ENCODE measurements at regions not wholly inside any gene's neighbourhood (a gene's known extent, or its start where the extent isn't known, plus 50 kb on each side); places are given as distances from the start of the nearest gene placed in this dataset.

DNA sequence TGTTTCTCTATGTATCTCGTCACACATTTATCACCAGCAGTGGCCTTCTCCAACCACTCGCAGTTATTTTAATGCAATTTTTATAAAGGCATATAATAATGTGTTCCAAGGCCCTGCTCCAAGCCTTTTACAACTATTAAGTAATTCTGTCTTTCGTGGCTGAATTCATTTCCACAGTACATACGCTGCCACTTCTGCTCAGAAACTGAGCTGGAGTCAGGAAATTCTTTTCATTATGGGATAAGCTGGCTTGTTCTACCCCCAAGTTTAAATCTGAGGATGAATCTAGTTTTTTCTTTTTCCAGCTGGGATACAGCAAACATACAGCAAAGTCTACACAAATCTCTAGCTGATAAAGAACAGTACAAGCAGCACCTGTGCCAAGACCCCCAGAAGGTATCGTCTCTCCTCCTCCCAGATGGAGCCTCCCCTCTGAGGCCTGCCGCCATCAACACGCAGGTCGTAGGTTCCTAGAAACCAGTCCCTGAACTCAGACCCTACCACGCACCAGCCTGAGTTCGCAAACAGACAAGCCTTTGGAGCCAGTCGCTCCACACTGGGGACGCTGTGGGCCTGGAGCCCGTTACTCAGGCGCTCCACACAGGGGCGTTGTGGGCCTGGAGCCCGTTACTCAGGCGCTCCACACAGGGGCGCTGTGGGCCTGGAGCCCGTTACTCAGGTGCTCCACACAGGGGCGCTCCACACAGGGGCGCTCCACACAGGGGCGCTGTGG lies 263.5 kb downstream of the THBS2 start:
- no peak for ATAC-seq (replicated peaks)
- H3K27me3 Mint-ChIP-seq = no peaks in the 10 kb centered on the region
- H3K27ac Mint-ChIP-seq = no peak overlapping the region
- no peaks in the 10 kb centered on the region for H3K9me3 Mint-ChIP-seq
- no peaks in the 10 kb centered on the region for H3K36me3 Mint-ChIP-seq (ENCODE audit: low read depth)
- H3K4me1 Mint-ChIP-seq = no peaks in the 10 kb centered on the region
- no peak overlapping the region for H3K4me3 Mint-ChIP-seq

DNA sequence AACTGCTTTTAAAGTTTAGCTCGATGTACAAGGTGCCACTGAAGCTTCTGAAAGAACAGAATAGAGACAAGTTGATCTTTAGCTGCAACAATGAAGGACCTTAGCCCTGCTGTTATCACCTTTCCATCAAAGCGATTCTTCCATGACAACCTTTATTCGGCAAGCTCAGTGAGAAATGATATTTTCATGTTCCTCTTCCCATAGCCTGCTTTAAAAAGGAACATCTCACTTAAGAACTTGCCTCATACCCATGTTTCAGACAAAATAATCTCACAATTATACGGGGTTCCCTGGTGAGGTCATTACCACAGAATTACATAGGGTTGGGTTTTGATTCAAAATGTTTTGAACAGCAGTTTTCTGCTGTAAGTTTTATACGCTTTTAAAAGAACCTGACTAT lies 264.2 kb downstream of the THBS2 start:
- ATAC-seq (replicated peaks) = no peak
- H3K9me3 Mint-ChIP-seq = no peaks in the 10 kb centered on the region
- H3K4me1 Mint-ChIP-seq = no peaks in the 10 kb centered on the region
- no peak overlapping the region for H3K27ac Mint-ChIP-seq
- no peaks in the 10 kb centered on the region for H3K36me3 Mint-ChIP-seq (ENCODE audit: low read depth)
- no peaks in the 10 kb centered on the region for H3K27me3 Mint-ChIP-seq
- H3K4me3 Mint-ChIP-seq = no peak overlapping the region

DNA sequence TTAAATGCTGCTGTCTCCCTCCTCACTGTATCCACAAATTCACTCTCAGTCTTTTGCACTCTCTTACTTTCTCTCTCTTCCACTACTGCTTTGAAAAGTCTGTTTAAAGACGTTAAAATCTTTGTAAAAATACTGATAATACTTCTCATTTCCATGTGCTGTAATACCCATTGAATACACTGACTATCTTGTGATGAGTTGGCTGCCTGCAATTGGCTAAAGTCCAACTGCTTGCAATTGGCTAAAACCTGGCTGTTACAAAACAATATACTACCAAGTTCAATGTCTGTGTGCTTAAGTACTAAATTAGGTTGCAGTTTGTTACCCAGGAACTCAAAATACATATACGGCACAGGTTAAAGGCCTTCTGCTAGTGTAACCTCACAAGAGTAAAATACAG lies 264.8 kb downstream of the THBS2 start:
- H3K4me1 Mint-ChIP-seq = no peaks in the 10 kb centered on the region
- no peaks in the 10 kb centered on the region for H3K9me3 Mint-ChIP-seq
- no peak overlapping the region for H3K27ac Mint-ChIP-seq
- H3K4me3 Mint-ChIP-seq = no peak overlapping the region
- H3K27me3 Mint-ChIP-seq = no peaks in the 10 kb centered on the region
- ATAC-seq (replicated peaks) = no peak
- H3K36me3 Mint-ChIP-seq (ENCODE audit: low read depth) = no peaks in the 10 kb centered on the region

DNA sequence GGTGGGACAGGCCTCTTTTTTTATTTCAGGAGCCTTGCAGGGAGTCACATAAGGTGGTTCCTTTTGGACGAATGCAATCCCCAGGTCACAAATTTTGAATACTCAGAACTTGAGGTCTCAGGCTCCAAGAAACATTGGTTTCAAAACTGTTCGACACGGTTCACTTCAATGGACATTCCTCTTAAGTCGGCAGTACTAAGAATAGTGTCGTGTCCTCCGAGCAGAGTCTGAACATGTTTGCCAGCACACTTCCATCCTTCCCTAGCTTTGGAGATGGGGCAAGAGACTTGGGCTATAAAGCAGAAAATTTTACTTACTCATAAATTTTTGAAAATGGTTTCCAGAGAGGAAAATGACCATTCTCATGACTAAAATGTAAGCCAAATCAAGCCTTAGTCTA lies 265.4 kb downstream of the THBS2 start:
- Mint-ChIP-seq H3K4me3 (no peak overlapping the region), H3K4me1 (no peaks in the 10 kb centered on the region), H3K36me3 (ENCODE audit: low read depth) (no peaks in the 10 kb centered on the region), H3K27me3 (peaks cover 4% of the 10 kb centered on the region), H3K27ac (no peak overlapping the region), H3K9me3 (no peaks in the 10 kb centered on the region)
- no peak for ATAC-seq (replicated peaks)

DNA sequence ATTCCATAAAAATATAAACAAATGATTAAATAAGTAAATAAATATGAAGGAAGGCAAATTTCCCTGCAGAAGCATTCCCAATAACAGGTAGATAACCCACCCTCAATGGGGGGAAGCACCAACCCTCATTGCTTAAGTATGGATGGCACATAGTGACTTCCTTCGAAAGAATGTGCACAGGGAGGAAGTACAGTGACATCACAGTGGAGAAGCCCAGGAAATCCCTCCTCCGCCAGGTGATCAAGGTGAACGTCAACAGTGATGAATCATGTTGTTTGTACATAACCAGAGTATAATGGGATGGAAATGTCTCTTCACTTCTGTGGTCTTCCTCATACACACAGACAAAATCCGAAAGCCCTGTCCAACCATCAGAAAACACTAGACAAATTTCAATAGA lies 267.9 kb downstream of the THBS2 start:
- ATAC-seq (replicated peaks) = no peak
- no peak overlapping the region for H3K4me3 Mint-ChIP-seq
- no peaks in the 10 kb centered on the region for H3K4me1 Mint-ChIP-seq
- H3K27me3 Mint-ChIP-seq = peaks cover 17% of the 10 kb centered on the region
- H3K27ac Mint-ChIP-seq = no peak overlapping the region
- no peaks in the 10 kb centered on the region for H3K36me3 Mint-ChIP-seq (ENCODE audit: low read depth)
- H3K9me3 Mint-ChIP-seq = no peaks in the 10 kb centered on the region

DNA sequence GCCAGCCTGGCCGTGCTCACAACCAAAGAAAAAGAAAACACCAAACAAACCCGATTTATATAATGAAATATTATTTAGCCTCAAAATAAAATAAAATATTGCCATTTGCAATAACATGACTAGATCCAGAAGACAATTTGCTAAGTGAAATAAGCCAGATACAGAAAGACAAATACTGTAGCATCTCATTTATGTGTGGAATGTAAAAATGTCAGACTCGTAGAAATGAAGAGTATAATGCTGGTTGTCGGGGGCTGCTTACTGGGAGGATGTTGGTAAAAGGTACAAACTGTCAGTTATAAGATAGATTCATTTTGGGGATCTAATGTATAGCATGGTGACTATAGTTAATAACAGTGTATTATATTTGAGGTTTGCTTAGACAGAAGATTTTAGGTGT lies 269.7 kb downstream of the THBS2 start:
- Mint-ChIP-seq H3K4me1 (no peaks in the 10 kb centered on the region), H3K27me3 (peaks cover 20% of the 10 kb centered on the region), H3K27ac (no peak overlapping the region), H3K9me3 (no peaks in the 10 kb centered on the region), H3K4me3 (no peak overlapping the region), H3K36me3 (ENCODE audit: low read depth) (no peaks in the 10 kb centered on the region)
- ATAC-seq (replicated peaks) = no peak

DNA sequence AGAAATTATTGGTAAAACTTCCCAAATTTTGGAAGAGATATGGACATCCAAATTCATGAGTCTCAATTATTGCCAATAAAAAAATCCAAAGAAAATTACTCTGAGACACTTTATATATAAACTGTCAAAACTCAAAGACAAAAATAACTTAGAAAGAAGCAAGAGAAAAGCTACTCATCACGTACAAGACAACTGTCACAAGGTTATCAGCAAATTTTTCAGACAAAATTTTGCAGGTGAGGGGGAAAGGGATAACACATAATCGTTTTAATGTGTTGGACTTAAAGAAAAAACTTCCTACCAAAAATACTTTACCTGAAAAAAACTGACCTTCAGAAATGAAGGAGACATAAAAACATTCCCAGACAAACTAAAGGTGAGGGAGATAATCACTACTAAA lies 272.5 kb downstream of the THBS2 start:
- no peaks in the 10 kb centered on the region for H3K9me3 Mint-ChIP-seq

DNA sequence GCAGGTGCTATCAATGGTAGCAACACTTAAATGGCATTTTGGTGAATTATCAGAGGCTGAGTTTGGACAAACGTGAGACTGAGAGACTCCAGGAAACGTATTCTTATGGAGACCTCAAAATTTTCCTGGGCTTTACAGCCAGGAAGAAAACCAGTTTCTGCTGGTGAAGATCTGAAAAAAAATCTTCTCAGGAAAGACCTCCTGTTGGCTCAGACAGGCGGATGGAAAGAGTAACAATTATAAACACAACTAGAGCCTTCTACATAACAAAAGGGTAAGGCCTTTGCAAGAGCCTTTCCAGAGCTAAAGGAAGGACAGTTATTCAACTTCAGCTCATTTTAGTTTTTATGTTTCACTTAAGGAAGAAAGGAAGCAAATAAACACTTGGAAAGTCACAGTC lies 274.4 kb downstream of the THBS2 start:
- H3K4me3 Mint-ChIP-seq = no peak overlapping the region
- no peaks in the 10 kb centered on the region for H3K9me3 Mint-ChIP-seq
- no peaks in the 10 kb centered on the region for H3K36me3 Mint-ChIP-seq (ENCODE audit: low read depth)
- H3K27ac Mint-ChIP-seq = no peak overlapping the region
- ATAC-seq (replicated peaks) = no peak
- no peaks in the 10 kb centered on the region for H3K4me1 Mint-ChIP-seq
- peaks cover 23% of the 10 kb centered on the region for H3K27me3 Mint-ChIP-seq

More for the DNA sequence above, 272.5 kb downstream of the THBS2 start:
- no peak overlapping the region for H3K4me3 Mint-ChIP-seq
- peaks cover 20% of the 10 kb centered on the region for H3K27me3 Mint-ChIP-seq
- no peaks in the 10 kb centered on the region for H3K4me1 Mint-ChIP-seq
- H3K36me3 Mint-ChIP-seq (ENCODE audit: low read depth) = no peaks in the 10 kb centered on the region
- no peak for ATAC-seq (replicated peaks)
- H3K27ac Mint-ChIP-seq = no peak overlapping the region

DNA sequence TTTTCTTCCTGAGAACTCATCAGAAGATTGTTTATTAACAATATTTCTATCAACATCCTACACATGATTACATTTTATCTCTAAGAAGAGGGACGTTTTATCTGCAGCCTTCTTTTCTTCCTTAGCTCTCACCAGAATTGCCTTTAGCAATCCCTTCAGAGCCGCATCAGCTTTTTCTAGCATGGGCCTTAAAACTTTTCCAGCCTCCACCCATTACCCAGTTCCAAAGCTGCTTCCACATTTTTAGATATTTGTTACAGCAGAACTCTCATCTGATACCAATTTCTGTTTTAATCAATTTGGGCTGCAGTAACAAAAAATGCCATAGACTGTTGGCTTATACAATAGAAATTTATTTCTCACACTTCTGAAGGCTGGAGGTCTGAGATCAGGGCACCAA lies 281.5 kb downstream of the THBS2 start:
- Mint-ChIP-seq H3K4me3 (no peak overlapping the region), H3K9me3 (no peaks in the 10 kb centered on the region), H3K27ac (no peak overlapping the region), H3K4me1 (no peaks in the 10 kb centered on the region), H3K27me3 (peaks cover 21% of the 10 kb centered on the region), H3K36me3 (ENCODE audit: low read depth) (no peaks in the 10 kb centered on the region)
- ATAC-seq (replicated peaks) = no peak

DNA sequence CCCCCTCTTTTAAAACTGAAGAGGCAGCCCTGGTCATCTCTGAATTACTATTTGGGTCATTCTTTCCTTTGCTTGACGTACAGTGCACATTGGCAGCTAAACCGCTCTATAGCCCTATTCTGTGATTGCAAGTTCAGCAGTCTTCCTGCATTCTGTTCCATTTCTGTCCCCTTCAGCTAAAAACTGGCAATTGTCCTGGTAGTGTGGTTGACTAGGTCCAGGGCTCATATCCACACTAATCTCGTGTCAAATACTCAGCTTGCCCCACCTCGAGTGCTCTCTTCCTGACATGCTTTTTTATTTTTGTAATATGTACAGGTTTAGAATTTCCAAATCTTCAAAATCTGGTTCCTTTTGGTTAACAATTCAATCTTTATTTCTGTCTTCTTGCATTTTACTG lies 282.1 kb downstream of the THBS2 start:
- no peak for ATAC-seq (replicated peaks)
- Mint-ChIP-seq H3K36me3 (ENCODE audit: low read depth) (no peaks in the 10 kb centered on the region), H3K27me3 (peaks cover 21% of the 10 kb centered on the region)

DNA sequence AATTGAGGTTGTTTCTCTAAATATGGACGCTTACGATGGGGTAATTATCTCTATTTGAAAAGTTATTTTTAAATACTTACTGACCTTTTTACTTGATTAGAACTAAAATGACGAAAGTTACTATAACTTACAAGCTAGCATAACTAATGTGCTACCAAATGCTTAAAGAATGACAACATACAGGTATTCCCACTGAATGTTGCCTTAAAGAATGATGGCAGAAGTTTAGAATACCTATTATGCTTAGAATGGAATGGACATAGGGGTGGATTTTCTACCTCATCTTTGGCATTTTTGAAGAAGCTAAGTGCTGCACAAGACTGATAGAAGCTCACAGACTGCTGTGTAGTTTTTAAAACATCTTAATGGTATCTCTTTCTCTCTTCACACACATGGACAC lies 284.8 kb downstream of the THBS2 start:
- H3K4me1 Mint-ChIP-seq = no peaks in the 10 kb centered on the region
- H3K4me3 Mint-ChIP-seq = no peak overlapping the region
- H3K9me3 Mint-ChIP-seq = no peaks in the 10 kb centered on the region
- no peak overlapping the region for H3K27ac Mint-ChIP-seq
- ATAC-seq (replicated peaks) = no peak
- no peaks in the 10 kb centered on the region for H3K36me3 Mint-ChIP-seq (ENCODE audit: low read depth)
- peaks cover 21% of the 10 kb centered on the region for H3K27me3 Mint-ChIP-seq

More for the DNA sequence above, 282.1 kb downstream of the THBS2 start:
- H3K4me1 Mint-ChIP-seq = no peaks in the 10 kb centered on the region
- H3K4me3 Mint-ChIP-seq = no peak overlapping the region
- H3K9me3 Mint-ChIP-seq = no peaks in the 10 kb centered on the region
- H3K27ac Mint-ChIP-seq = no peak overlapping the region

DNA sequence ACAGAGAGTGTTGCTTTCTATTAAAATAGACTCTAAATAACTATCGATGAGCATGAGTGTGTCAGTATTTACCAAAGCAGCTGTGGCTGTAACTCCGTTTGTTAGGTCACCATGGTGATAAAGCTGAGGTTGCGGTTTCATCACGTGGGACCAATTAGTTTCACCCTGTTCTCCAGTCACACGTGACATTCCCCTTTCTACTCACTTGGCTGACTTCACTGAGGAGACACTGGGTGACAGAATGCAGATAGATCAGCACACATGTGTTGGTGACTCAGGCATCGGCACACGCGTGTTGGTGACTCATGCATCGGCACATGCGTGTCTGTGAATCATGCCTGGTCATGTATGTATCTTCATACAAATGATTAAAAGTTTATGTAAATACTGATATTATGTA lies 285.4 kb downstream of the THBS2 start:
- no peaks in the 10 kb centered on the region for H3K36me3 Mint-ChIP-seq (ENCODE audit: low read depth)
- no peaks in the 10 kb centered on the region for H3K4me1 Mint-ChIP-seq
- no peak overlapping the region for H3K27ac Mint-ChIP-seq
- no peak overlapping the region for H3K4me3 Mint-ChIP-seq
- peak; percentile 56 for ATAC-seq (replicated peaks)
- no peaks in the 10 kb centered on the region for H3K9me3 Mint-ChIP-seq
- peaks cover 24% of the 10 kb centered on the region for H3K27me3 Mint-ChIP-seq

DNA sequence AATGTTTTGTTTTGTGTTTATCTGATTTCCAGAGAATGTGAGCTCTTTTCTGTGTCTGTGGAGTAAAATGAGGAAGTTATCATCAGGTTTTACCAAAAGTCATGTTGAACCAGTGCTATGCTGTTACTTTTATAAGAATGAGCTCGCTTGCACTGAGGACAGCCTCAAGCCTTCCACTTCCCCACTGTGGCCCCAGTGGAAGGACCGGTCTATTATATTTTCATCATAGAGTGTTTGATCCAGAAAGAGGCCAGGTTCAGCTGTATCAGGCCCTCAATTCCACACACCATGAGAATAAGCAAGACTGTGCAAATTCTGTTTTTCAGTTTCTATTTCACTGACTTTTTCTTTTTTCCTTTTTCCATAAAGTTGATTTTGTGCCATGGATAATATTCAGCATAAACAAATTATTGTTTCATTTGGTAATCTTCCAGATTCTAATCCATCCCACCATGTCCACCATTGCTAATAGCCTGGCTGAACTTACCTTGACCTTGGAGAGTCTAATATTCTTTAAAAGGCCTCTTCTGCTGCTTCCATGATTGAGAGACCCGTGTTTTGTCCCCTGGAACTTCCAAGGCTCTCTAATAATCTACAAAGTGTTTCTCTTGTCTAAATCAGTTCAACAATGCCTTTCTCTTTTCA lies 286.2 kb downstream of the THBS2 start:
- Mint-ChIP-seq H3K4me1 (no peaks in the 10 kb centered on the region), H3K4me3 (no peak overlapping the region), H3K9me3 (no peaks in the 10 kb centered on the region), H3K27ac (no peak overlapping the region), H3K27me3 (peaks cover 24% of the 10 kb centered on the region), H3K36me3 (ENCODE audit: low read depth) (no peaks in the 10 kb centered on the region)
- ATAC-seq (replicated peaks) = no peak

DNA sequence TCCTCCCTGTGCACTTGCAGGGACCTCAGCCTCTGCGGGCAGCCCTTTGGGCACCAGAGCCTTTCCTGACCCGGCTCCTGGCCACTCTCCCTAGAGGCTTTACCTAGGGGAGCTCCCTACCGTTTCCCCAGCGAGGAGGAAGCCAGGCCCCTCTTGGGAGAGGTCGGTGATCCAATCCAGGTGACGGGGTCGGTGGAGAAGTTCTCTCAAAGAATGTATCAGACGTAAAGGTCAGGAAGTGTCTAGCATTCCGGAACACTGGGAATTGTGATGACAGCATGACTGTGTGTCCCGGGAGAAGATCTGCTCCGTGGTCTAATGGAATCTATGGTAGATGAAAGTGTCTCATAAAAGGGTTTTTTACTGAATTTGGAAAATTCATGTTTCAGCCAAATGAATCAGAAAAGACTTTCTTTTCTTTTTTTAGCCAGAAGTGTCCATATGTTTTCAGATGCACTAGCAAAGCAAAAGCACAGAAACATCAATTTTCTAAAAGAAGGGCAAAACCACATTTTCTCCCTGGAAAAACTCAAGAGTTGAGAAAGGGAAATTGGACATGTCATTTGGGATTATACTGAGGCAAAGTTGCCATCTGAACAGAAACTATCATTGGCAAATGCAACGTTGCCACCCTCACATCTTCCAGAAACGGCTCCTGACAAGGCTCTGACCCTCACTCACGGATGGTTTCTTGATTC lies 289.4 kb downstream of the THBS2 start:
- no peaks in the 10 kb centered on the region for H3K4me1 Mint-ChIP-seq

DNA sequence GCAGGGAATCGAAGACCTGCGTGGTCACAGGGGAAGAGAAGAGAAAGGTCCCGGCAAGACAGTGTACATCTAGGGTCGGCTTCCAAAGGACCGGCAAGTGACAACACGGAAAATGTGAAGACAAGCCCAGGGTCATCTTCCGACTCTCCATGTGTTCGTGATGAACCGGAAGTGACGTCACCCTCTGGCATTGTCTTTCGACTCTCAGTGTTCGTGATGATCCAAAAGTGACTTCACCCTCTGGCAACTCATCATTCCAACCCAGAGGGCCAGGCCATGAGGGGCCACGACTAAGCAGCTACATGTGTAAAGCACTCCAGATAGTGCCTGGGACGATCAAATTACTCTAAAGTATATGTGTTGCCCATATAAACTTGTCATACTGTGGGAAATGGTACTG lies 290.8 kb downstream of the THBS2 start:
- Mint-ChIP-seq H3K27me3 (peaks cover 26% of the 10 kb centered on the region), H3K4me1 (no peaks in the 10 kb centered on the region), H3K36me3 (ENCODE audit: low read depth) (no peaks in the 10 kb centered on the region), H3K9me3 (no peaks in the 10 kb centered on the region), H3K4me3 (no peak overlapping the region), H3K27ac (no peak overlapping the region)
- ATAC-seq (replicated peaks) = no peak

More for the DNA sequence above, 289.4 kb downstream of the THBS2 start:
- ATAC-seq (replicated peaks) = no peak
- H3K27me3 Mint-ChIP-seq = peaks cover 22% of the 10 kb centered on the region
- no peaks in the 10 kb centered on the region for H3K36me3 Mint-ChIP-seq (ENCODE audit: low read depth)
- H3K4me3 Mint-ChIP-seq = no peak overlapping the region
- no peak overlapping the region for H3K27ac Mint-ChIP-seq
- H3K9me3 Mint-ChIP-seq = no peaks in the 10 kb centered on the region
